ENCODE measurements at regions not wholly inside any gene's neighbourhood (a gene's known extent, or its start where the extent isn't known, plus 50 kb on each side); places are given as distances from the start of the nearest gene placed in this dataset.
A peak's percentile ranks its signal among the peaks of the same experiment; 100 is the strongest.

DNA sequence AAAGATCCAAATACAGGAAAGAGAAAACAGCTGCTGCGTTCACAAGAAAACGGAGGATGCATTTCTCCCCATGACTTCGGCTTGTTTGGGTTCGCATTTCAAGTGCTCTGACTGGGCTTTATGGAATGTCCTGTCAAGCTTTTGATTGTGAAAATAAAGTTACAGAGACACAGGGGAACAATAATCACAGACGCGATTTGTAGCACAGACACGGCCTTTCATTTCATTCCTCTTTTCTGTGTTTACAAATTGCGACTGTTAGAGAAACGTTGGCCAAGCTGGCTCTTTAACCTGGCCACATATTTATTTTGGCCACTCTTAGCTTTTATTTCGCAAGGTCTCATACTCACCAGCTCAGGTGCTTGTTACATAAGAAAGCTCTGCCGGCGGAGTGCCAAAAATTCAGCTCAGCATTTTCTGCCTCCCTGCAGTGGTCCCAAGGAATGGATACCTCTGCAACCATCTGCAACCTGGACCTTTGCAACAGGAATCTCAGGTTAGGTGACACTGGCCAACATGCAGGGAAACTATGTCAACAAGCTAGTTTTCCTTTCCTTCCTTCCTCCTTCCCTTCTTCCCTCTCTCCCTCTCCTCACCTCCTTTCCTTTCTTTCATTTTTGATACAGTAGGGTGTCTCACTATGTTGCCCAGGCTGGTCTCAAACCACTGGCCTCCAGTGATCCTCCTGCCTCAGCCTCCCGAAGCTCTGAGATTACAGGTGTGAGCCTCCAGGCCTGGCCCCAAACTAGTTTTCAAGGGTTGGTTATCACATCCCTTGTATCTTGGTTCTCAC, 58.2 kb upstream of the SLC45A1 start:
- peak overlapping the region; percentile 15 to 77 (median 46) for H3K27ac ChIP-seq
- TF ChIP-seq POLR2A (IDR thresholded peaks at IDR 0.05): no peak
- TF ChIP-seq EP300 (IDR thresholded peaks at IDR 0.05): no peak
- TF ChIP-seq POLR2AphosphoS5 (IDR thresholded peaks at IDR 0.05): no peak
- TF ChIP-seq CTCF (IDR thresholded peaks at IDR 0.05): no peak
- no peaks in the 10 kb centered on the region for H3K9me3 ChIP-seq
- peak; percentile 86 for DNase-seq
- no peaks in the 10 kb centered on the region for H3K36me3 ChIP-seq
- intact Hi-C loops (cut with DNase I): loop anchor here (5.0 kb wide), 1 partner anchor 43 kb away; no protein-coding TSS in a partner anchor
- H3K27me3 ChIP-seq: no peaks in the 10 kb centered on the region
- 19 to 55% methylated on average over 13 of the region's 13 CpGs for WGBS, 2 donors
- H3K4me1 ChIP-seq: peaks cover 0 to 16% (median 6%) of the 10 kb centered on the region in 4 donors
- H3K4me3 ChIP-seq: no peak overlapping the region

- 88 to 91% methylated on average over 7 of the region's 7 CpGs for WGBS, 2 donors
- TF ChIP-seq CTCF (IDR thresholded peaks at IDR 0.05) (no peak), POLR2A (IDR thresholded peaks at IDR 0.05) (no peak), EP300 (IDR thresholded peaks at IDR 0.05) (no peak), POLR2AphosphoS5 (IDR thresholded peaks at IDR 0.05) (no peak)
- Histone ChIP-seq H3K36me3 (no peaks in the 10 kb centered on the region), H3K27ac (no peak overlapping the region), H3K27me3 (no peaks in the 10 kb centered on the region), H3K4me3 (no peak overlapping the region), H3K9me3 (no peaks in the 10 kb centered on the region), H3K4me1 (peaks cover 0 to 16% (median 6%) of the 10 kb centered on the region in 4 donors)
- intact Hi-C loops (cut with DNase I): loop anchor here (5.0 kb wide), 1 partner anchor 45 kb away; no protein-coding TSS in a partner anchor
- no peak for DNase-seq
Measured at GRCh38 chr1:8257621-8258020, 60.3 kb upstream of the SLC45A1 start.

DNA sequence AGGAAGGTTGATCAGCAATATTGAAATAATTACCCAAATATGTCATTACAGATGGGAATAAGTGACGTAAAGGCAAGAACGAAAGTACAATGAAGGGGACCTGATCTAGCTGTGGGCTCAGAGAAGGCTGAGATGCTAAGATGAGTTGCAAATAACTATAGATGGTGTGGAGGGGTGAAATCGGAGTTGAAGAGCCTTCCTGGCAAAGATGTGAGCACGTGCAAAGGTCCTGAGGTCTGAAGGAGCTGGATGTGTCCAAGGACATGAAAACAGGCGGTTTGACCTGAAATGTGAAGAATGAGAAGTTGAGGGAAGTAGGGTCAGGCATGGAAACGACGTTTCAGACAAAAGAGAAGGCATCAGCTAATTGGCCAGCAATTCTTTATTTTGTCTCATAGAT, 61.6 kb upstream of the SLC45A1 start:
- DNase-seq: no peak
- H3K9me3 ChIP-seq: no peaks in the 10 kb centered on the region
- 95 to 96% methylated on average over 7 of the region's 7 CpGs for WGBS, 2 donors
- H3K4me3 ChIP-seq: no peak overlapping the region
- H3K36me3 ChIP-seq: no peaks in the 10 kb centered on the region
- H3K27ac ChIP-seq: no peak overlapping the region
- H3K27me3 ChIP-seq: no peaks in the 10 kb centered on the region
- H3K4me1 ChIP-seq: peaks cover 0 to 25% (median 8%) of the 10 kb centered on the region in 4 donors
- TF ChIP-seq CTCF (IDR thresholded peaks at IDR 0.05) (no peak), EP300 (IDR thresholded peaks at IDR 0.05) (no peak), POLR2AphosphoS5 (IDR thresholded peaks at IDR 0.05) (no peak), POLR2A (IDR thresholded peaks at IDR 0.05) (no peak)
- intact Hi-C loops (cut with DNase I): loop anchor here (5.0 kb wide), 1 partner anchor 46 kb away; no protein-coding TSS in a partner anchor

- no peak for DNase-seq
- intact Hi-C loops (cut with DNase I): loop anchor here (5.0 kb wide), 1 partner anchor 47 kb away; no protein-coding TSS in a partner anchor
- no peaks in the 10 kb centered on the region for H3K36me3 ChIP-seq
- TF ChIP-seq POLR2AphosphoS5 (IDR thresholded peaks at IDR 0.05): no peak
- no peak for TF ChIP-seq EP300 (IDR thresholded peaks at IDR 0.05)
- 74 to 88% methylated on average over 5 of the region's 5 CpGs for WGBS, 2 donors
- H3K27ac ChIP-seq: no peak overlapping the region
- H3K27me3 ChIP-seq: no peaks in the 10 kb centered on the region
- H3K4me3 ChIP-seq: no peak overlapping the region
- H3K9me3 ChIP-seq: no peaks in the 10 kb centered on the region
- peaks cover 0 to 29% (median 10%) of the 10 kb centered on the region in 4 donors for H3K4me1 ChIP-seq
Measured at GRCh38 chr1:8255712-8256111, 62.2 kb upstream of the SLC45A1 start.

DNA sequence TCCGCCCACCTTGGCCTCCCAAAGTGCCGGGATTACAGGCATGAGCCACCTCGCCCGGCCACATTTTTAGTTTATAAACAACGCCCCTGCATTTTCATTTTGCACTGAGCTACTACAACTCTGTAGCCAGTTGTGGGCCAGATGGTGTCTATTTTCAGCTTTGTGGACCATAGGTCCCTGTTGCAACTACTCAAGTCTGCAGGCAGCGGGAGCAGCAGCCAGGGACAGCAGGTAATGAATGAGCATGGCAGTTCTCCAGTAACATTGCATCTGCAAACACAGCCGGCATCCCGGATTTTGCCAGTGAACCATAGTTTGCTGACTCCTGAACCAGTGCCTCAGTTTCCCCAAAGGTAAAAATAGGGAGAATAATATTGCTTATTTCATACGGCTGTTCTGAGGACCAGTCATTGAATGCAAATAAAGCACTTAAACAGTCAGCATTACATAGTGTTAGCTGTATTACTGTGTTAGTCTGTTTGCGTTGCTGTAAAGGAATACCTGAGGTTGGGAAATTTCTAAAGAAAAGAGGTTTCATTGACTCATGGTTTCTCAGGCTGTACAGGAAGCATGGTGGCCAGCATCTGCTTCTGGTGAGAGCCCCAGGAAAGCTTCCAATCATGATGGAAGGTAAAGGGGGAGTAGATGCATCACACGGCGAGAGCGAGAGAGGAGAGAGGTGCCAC, 65.5 kb upstream of the SLC45A1 start:
- no peak for DNase-seq
- H3K4me3 ChIP-seq: no peak overlapping the region
- intact Hi-C loops (cut with DNase I): no loop called here
- TF ChIP-seq POLR2A (IDR thresholded peaks at IDR 0.05): no peak
- no peak for TF ChIP-seq POLR2AphosphoS5 (IDR thresholded peaks at IDR 0.05)
- TF ChIP-seq EP300 (IDR thresholded peaks at IDR 0.05): no peak
- no peak for TF ChIP-seq CTCF (IDR thresholded peaks at IDR 0.05)
- H3K9me3 ChIP-seq: no peaks in the 10 kb centered on the region
- H3K27me3 ChIP-seq: no peaks in the 10 kb centered on the region
- no peaks in the 10 kb centered on the region for H3K36me3 ChIP-seq
- H3K27ac ChIP-seq: peak overlapping the region in 3 of 4 donors; percentile 29 to 62 (median 61)
- 79 to 87% methylated on average over 13 of the region's 13 CpGs for WGBS, 2 donors
- peaks cover 0 to 13% (median 4%) of the 10 kb centered on the region in 4 donors for H3K4me1 ChIP-seq

Data from sigmoid colon (tissue), 6 donors.